Natural killer cell (primary cell): ENCODE measurements at regions not wholly inside any gene's neighbourhood (a gene's known extent, or its start where the extent isn't known, plus 50 kb on each side); places are given as distances from the start of the nearest gene placed in this dataset.

Source experiments
- ATAC-seq, 3 donors: fragments of 150-1000 bp in 2 of 3; fragments of 200-7000 bp in 1 of 3; cut with Tn5 transposase; 1 replicate in 1 of 3; 2 replicates in 2 of 3; pipeline ENCODE4 v1.10.0; 2021; ENCODE audit warnings: mild to moderate bottlenecking in 2 of 3, moderate library complexity in 2 of 3
- DNase-seq, 2 donors: peaks; one replicate each; pipeline versions ENCODE4 v3.0.0 to v3.0.0-alpha.2; 2013 to 2021; ENCODE audit warnings: mixed read lengths in 1 of 2
- H3K27ac ChIP-seq: one replicate; pipeline ENCODE4 v1.5.1; 2013; ENCODE audit warnings: mild to moderate bottlenecking, low read length
- H3K27me3 ChIP-seq: one replicate; pipeline ENCODE4 v1.6.1; 2013; ENCODE audit warnings: low read length; ENCODE audit not compliant: control insufficient read depth, insufficient read depth
- H3K36me3 ChIP-seq: one replicate; pipeline ENCODE4 v1.6.1; 2013; ENCODE audit warnings: low read length; ENCODE audit not compliant: control insufficient read depth, insufficient read depth
- H3K4me1 ChIP-seq: one replicate; pipeline ENCODE4 v1.6.1; 2013; ENCODE audit warnings: low read length; ENCODE audit not compliant: control insufficient read depth, insufficient read depth
- H3K4me3 ChIP-seq: one replicate; pipeline ENCODE4 v1.5.1; 2013; ENCODE audit warnings: low read length
- H3K9me3 ChIP-seq: one replicate; pipeline ENCODE4 v1.6.1; 2013; ENCODE audit warnings: low read length; ENCODE audit not compliant: control insufficient read depth, insufficient read depth
- H3K27ac Mint-ChIP-seq, 2 donors: one replicate each; pipeline ENCODE4 v1.8.0; 2022; ENCODE audit warnings: mild to moderate bottlenecking in 2 of 2, mixed read lengths in 2 of 2, moderate library complexity in 1 of 2
- H3K27me3 Mint-ChIP-seq, 2 donors: one replicate each; pipeline ENCODE4 v1.8.0; 2022; ENCODE audit warnings: low read depth in 2 of 2, mixed read lengths in 2 of 2
- H3K36me3 Mint-ChIP-seq: one replicate; pipeline ENCODE4 v1.8.0; 2022; ENCODE audit warnings: mixed read lengths
- H3K4me1 Mint-ChIP-seq, 2 donors: one replicate each; pipeline ENCODE4 v1.8.0; 2022; ENCODE audit warnings: mixed read lengths in 2 of 2
- H3K4me3 Mint-ChIP-seq: one replicate; pipeline ENCODE4 v1.8.0; 2022; ENCODE audit warnings: mild to moderate bottlenecking, moderate library complexity, mixed read lengths
- H3K9me3 Mint-ChIP-seq, 2 donors: one replicate each; pipeline ENCODE4 v1.8.0; 2022; ENCODE audit warnings: mixed read lengths in 2 of 2
- WGBS: methylation state at CpG from one replicate; pipeline ENCODE4 v1.1.7; 2013; ENCODE audit warnings: missing lambda C conversion rate; ENCODE audit not compliant: insufficient coverage; 5-methylcytosine and 5-hydroxymethylcytosine counted together
- intact Hi-C: fragments of 100-400 bp; cut with micrococcal nuclease; formaldehyde crosslinking; loops from one replicate; pipeline ENCODE4 v1.14.2; 2022
- TF ChIP-seq, protein P1 (sequence below): fragments of 200-600 bp; IDR thresholded peaks from one replicate; pipeline ENCODE4 v1.8.0; 2022; ENCODE audit warnings: antibody characterized with exemption

DNA sequence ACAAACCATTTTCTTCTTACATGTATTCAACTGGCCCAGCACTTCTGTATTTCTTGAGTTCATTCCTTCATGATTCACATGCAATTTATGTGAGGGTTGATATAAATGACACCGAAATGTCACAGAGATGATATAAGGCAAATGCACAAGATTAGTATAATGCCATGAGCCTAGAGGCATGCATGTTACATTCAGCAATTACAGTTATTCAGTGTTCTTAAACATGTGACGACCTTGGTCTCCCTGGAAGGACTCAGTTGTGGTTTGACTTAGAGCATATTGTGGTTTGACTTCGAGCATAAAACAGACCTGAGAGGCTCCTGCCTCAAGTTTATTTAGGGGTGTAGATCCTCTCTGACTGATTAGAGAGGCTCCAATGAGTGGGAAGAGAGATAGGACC lies 752.1 kb upstream of the POM121L12 start:
- Histone ChIP-seq H3K27me3 (no peaks in the 10 kb centered on the region), H3K27ac (no peak overlapping the region), H3K36me3 (no peaks in the 10 kb centered on the region), H3K4me1 (no peaks in the 10 kb centered on the region), H3K4me3 (no peak overlapping the region), H3K9me3 (peaks cover 3% of the 10 kb centered on the region)
- Mint-ChIP-seq H3K4me1 (no peaks in the 10 kb centered on the region), H3K9me3 (peaks cover 12 to 24% of the 10 kb centered on the region in 2 donors), H3K36me3 (no peaks in the 10 kb centered on the region), H3K27me3 (no peaks in the 10 kb centered on the region), H3K4me3 (no peak overlapping the region), H3K27ac (no peak overlapping the region)
- TF ChIP-seq, protein P1, sequence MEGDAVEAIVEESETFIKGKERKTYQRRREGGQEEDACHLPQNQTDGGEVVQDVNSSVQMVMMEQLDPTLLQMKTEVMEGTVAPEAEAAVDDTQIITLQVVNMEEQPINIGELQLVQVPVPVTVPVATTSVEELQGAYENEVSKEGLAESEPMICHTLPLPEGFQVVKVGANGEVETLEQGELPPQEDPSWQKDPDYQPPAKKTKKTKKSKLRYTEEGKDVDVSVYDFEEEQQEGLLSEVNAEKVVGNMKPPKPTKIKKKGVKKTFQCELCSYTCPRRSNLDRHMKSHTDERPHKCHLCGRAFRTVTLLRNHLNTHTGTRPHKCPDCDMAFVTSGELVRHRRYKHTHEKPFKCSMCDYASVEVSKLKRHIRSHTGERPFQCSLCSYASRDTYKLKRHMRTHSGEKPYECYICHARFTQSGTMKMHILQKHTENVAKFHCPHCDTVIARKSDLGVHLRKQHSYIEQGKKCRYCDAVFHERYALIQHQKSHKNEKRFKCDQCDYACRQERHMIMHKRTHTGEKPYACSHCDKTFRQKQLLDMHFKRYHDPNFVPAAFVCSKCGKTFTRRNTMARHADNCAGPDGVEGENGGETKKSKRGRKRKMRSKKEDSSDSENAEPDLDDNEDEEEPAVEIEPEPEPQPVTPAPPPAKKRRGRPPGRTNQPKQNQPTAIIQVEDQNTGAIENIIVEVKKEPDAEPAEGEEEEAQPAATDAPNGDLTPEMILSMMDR = no peak
- WGBS = 53% methylated on average over 3 of the region's 3 CpGs
- no peak for DNase-seq
- no peak for ATAC-seq
- intact Hi-C loops = no loop called here

DNA sequence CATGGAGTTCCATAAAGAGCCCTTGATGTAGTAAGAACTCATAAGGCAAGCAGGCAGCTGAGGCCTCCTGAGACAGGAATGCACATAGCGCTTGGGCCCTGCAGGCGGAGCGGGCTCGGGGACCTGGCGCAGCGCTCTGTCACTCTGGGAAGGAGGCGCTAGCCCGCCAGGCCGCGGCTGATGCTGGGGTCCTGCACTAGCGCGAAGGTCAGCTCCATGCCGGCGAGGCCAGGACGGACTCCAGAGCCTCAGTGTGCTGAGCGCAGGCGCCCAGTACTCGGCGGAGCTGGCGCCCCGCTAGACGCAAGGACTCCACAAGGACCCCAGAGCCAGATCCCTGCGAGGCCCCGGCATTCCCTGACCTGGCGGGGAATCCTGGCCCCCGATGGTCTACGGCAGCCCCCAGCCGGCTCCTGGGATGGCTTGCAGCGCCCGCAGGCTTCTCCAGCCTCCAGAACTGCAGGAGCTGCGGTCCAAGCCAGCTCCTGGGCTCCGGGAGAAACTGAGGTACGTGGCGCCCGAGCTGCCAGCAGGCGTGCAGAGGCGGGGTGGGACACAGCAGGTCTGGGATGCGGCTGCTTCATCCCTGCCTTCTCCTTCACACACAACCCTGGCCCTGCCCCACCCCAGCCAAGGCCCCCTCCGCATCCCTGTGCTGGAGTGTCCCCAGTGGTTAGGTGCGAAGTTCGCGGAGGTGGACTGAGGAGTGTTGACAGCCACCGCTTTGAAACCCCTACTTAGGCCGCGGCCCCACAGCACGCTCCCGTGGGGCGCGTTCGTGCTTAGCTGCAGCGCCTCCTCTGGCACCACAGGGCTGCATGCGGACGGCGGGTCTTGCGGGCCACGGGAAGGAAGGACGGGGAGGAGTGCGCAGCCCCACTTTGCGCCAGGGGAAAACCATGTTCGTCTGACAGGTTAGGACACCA lies 761.5 kb upstream of the POM121L12 start:
- no peak for ATAC-seq
- 80% methylated on average over 60 of the region's 60 CpGs for WGBS

GRCh38 chr7:52271703-52272102 lies 763.7 kb upstream of the POM121L12 start:
- no peaks in the 10 kb centered on the region for H3K36me3 ChIP-seq
- no peak for DNase-seq
- TF ChIP-seq, protein P1 = no peak
- no peak for ATAC-seq
- H3K27me3 Mint-ChIP-seq = no peaks in the 10 kb centered on the region
- no peak overlapping the region for H3K27ac ChIP-seq
- peaks cover 3 to 4% of the 10 kb centered on the region in 2 donors for H3K9me3 Mint-ChIP-seq
- H3K4me3 Mint-ChIP-seq = no peak overlapping the region
- H3K4me1 Mint-ChIP-seq = no peaks in the 10 kb centered on the region
- WGBS = 96% methylated on average over 3 of the region's 3 CpGs
- H3K27ac Mint-ChIP-seq = no peak overlapping the region
- no peaks in the 10 kb centered on the region for H3K27me3 ChIP-seq
- H3K36me3 Mint-ChIP-seq = no peaks in the 10 kb centered on the region
- no peaks in the 10 kb centered on the region for H3K4me1 ChIP-seq
- intact Hi-C loops = no loop called here
- H3K4me3 ChIP-seq = no peak overlapping the region
- peaks cover 1% of the 10 kb centered on the region for H3K9me3 ChIP-seq

More for the DNA sequence above, 761.5 kb upstream of the POM121L12 start:
- H3K4me3 ChIP-seq = no peak overlapping the region
- H3K27ac ChIP-seq = no peak overlapping the region
- peaks cover 3 to 5% of the 10 kb centered on the region in 2 donors for H3K9me3 Mint-ChIP-seq
- no peak overlapping the region for H3K27ac Mint-ChIP-seq
- H3K9me3 ChIP-seq = peaks cover 10% of the 10 kb centered on the region
- DNase-seq = peak in 1 of 2 donors; percentile 21
- no peaks in the 10 kb centered on the region for H3K27me3 Mint-ChIP-seq
- H3K4me3 Mint-ChIP-seq = no peak overlapping the region
- H3K36me3 ChIP-seq = no peaks in the 10 kb centered on the region
- H3K27me3 ChIP-seq = no peaks in the 10 kb centered on the region
- no peaks in the 10 kb centered on the region for H3K4me1 ChIP-seq
- H3K36me3 Mint-ChIP-seq = no peaks in the 10 kb centered on the region
- intact Hi-C loops = no loop called here
- TF ChIP-seq, protein P1 = no peak
- no peaks in the 10 kb centered on the region for H3K4me1 Mint-ChIP-seq
